ENCODE measurements at regions not wholly inside any gene's neighbourhood (a gene's known extent, or its start where the extent isn't known, plus 50 kb on each side); places are given as distances from the start of the nearest gene placed in this dataset.
"Not testable (repeated sequence)": the region's sequence is repeated elsewhere in the genome, so short reads cannot be mapped to it uniquely, and the experiment has no call there.

DNA sequence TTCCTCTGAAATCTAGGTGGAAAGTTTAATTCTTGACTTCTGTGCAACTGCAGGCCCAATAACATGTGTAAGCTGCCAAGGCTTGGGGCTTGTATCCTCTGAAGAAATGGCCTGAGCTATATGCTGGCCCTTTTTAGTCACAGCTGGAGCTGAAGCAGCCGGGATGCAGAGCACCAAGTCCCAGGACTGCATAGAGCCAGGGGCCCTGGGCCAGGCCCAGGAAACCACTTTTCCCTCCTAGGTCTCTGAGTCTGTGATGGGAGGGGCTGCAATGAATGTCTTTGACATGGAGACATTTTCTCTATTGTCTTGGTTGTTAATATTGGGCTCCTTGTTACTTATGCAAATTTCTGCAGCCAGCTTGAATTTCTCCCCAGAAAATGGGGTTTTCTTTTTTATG is 588.5 kb downstream of the CENPC start:
- DNase-seq (ENCODE audit: low read depth), result no peak
- H3K4me3 ChIP-seq (ENCODE audit: low read depth, low read length), result no peak overlapping the region
- TF ChIP-seq, protein P1, sequence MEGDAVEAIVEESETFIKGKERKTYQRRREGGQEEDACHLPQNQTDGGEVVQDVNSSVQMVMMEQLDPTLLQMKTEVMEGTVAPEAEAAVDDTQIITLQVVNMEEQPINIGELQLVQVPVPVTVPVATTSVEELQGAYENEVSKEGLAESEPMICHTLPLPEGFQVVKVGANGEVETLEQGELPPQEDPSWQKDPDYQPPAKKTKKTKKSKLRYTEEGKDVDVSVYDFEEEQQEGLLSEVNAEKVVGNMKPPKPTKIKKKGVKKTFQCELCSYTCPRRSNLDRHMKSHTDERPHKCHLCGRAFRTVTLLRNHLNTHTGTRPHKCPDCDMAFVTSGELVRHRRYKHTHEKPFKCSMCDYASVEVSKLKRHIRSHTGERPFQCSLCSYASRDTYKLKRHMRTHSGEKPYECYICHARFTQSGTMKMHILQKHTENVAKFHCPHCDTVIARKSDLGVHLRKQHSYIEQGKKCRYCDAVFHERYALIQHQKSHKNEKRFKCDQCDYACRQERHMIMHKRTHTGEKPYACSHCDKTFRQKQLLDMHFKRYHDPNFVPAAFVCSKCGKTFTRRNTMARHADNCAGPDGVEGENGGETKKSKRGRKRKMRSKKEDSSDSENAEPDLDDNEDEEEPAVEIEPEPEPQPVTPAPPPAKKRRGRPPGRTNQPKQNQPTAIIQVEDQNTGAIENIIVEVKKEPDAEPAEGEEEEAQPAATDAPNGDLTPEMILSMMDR (conservative IDR thresholded peaks at IDR 0.05; ENCODE audit: low read depth, low read length), result no peak

DNA sequence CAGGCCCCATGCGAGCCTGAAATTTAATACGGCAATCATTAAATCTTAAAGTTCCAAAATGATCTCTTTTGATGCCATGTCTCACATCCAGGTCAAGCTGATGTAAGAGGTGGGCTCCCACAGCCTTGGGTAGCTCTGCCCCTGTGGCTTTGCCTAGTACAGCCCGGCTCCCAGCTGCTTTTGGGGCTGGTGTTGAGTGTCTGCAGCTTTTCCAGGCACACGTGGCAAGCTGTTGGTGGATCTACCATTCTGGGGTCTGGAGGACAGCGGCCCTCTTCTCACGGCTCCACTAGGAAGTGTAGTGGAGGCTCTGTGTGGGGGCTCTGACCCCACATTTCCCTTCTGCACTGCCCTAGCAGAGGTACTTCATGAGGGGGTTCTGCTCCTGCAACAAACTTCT is 588.9 kb downstream of the CENPC start:
- no peak for DNase-seq (ENCODE audit: low read depth)
- no peak overlapping the region for H3K4me3 ChIP-seq (ENCODE audit: low read depth, low read length)
- TF ChIP-seq, protein P1 (conservative IDR thresholded peaks at IDR 0.05; ENCODE audit: low read depth, low read length), result no peak

DNA sequence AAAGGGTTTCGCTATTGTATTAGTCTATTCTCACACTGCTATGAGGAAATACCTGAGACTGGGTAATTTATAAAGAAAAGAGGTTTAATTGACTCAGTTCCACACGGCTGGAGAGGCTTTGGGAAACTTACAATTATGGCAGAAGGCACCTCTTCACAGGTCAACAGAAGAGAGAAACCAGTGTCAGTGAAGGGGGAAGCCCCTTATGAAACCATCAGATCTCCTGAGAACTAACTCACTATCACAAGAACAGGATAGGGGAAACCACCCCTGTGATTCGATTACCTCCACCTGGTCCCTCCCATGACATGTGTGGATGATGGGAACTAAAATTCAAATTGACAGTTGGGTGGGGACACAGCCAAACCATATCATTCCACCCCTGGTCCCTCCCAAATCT is 589.5 kb downstream of the CENPC start:
- no peak overlapping the region for H3K4me3 ChIP-seq (ENCODE audit: low read depth, low read length)
- TF ChIP-seq, protein P1 (conservative IDR thresholded peaks at IDR 0.05; ENCODE audit: low read depth, low read length), result no peak
- no peak for DNase-seq (ENCODE audit: low read depth)

DNA sequence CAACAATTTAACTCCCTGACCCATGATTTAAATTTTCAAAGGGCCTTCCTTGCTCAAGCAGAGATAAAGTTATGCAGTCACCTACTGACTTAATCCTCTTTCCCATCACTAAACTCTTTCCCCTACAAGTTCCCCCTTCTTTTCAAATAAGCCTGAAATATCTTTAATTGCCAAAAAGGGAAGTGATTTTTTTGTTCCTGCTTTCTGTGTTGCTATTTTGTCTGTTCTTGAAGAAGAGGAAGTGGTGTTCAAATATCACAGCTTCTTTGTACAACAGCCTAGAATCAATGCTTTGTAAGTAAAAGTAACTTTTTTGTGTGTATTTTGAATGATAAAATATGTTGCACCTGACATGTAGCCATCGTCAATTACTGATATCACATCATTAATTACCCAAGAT is 595.9 kb downstream of the CENPC start:
- TF ChIP-seq, protein P1 (conservative IDR thresholded peaks at IDR 0.05; ENCODE audit: low read depth, low read length), result no peak
- no peak for DNase-seq (ENCODE audit: low read depth)
- H3K4me3 ChIP-seq (ENCODE audit: low read depth, low read length), result no peak overlapping the region

DNA sequence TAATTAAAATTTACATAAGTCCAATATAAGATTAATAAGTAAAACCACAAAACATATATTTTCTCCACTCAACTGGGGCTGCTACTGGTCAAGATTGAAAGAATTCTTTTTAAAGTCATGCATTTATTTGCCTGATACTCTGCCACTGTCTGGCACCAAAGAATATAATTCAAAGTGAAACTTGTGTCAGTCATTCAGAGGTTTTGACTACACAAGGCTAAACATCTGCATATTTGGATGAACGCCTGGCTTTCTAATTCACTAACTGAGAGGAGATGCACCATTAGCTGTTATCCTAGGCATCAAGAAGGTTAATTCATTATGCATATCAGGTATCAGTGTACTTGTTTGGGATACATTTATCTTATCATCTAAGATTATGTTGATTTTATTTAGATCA is 598.5 kb downstream of the CENPC start:
- DNase-seq (ENCODE audit: low read depth), result no peak
- TF ChIP-seq, protein P1 (conservative IDR thresholded peaks at IDR 0.05; ENCODE audit: low read depth, low read length), result no peak
- H3K4me3 ChIP-seq (ENCODE audit: low read depth, low read length), result no peak overlapping the region

DNA sequence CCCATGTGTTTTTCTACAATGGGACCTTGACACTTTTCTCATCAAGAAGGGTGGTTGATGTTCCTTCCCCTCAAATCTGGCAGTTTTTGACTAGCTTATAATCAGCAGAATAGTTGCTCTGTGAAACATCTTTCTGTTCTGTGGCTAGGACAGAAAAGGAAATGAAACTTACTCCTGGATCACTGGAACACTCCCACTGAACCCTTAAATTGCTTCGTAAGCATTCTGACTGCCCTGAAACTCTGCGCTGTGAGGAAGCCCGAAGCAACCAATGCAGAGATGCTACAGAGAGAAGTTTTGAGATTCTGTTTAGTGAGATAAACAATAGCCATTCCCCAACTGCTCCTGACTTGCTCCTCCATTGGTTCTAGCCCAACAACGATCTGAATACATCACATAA is 602.2 kb downstream of the CENPC start:
- no peak overlapping the region for H3K4me3 ChIP-seq (ENCODE audit: low read depth, low read length)
- TF ChIP-seq, protein P1 (conservative IDR thresholded peaks at IDR 0.05; ENCODE audit: low read depth, low read length), result no peak
- DNase-seq (ENCODE audit: low read depth), result no peak

DNA sequence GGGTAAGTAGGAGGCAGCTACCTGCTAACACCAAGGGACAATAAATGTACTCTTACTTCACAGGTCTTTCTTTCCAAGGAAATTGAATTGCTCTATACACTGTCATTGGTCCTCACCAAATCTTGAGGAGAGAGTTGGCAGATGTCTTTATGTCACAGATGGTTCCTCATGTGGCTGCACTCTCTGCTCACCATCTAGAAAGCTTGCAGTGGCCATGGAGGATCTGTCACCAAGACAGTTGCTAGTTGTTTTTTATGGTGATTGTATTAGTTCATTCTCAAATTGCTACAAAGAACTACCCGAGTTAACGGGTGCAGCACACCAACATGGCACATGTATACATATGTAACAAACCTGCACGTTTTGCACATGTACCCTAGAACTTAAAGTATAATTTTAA is 613.3 kb downstream of the CENPC start:
- DNase-seq (ENCODE audit: low read depth); H3K4me3 ChIP-seq (ENCODE audit: low read depth, low read length): not testable (repeated sequence)

DNA sequence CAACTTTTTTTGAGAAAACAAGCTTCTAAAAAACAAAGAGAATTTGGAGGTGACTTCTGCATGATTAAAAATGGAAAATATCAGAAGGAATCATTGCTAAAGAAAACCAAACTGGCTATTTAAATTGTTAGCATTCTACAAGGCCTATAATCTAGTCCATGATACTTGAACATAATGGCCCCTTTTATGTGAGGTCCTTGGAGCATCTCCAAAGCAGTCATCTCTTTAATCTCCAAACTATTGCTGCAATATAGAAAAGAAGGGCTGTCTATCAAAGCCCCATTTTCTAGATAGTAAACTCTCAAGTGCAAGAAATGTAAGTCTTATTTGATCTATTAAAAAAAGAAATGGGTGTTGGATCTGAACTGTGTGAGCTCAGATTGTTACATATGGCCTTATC is 615.1 kb downstream of the CENPC start:
- TF ChIP-seq, protein P1 (conservative IDR thresholded peaks at IDR 0.05; ENCODE audit: low read depth, low read length), result no peak
- DNase-seq (ENCODE audit: low read depth), result no peak
- no peak overlapping the region for H3K4me3 ChIP-seq (ENCODE audit: low read depth, low read length)
